ENCODE measurements at regions not wholly inside any gene's neighbourhood (a gene's known extent, or its start where the extent isn't known, plus 50 kb on each side); places are given as distances from the start of the nearest gene placed in this dataset.

- Histone ChIP-seq H3K27ac (ENCODE audit: low read depth, low read length, poor library complexity, severe bottlenecking) (no peak overlapping the region), H3K9me3 (ENCODE audit: low read length) (no peaks in the 10 kb centered on the region), H3K36me3 (ENCODE audit: insufficient read depth, low read length) (no peaks in the 10 kb centered on the region), H3K4me3 (ENCODE audit: low read depth, low read length, poor library complexity, severe bottlenecking) (no peak overlapping the region), H3F3A (ENCODE audit: insufficient read depth, low read length) (no peaks in the 10 kb centered on the region), H3K79me2 (ENCODE audit: insufficient read depth, low read length) (no peaks in the 10 kb centered on the region), H3K27me3 (ENCODE audit: insufficient read depth, low read length) (no peaks in the 10 kb centered on the region), H3K9me2 (ENCODE audit: low read depth, low read length) (no peaks in the 10 kb centered on the region), H3K9ac (ENCODE audit: low read length) (no peak overlapping the region), H2AFZ (ENCODE audit: low read length) (no peak overlapping the region), H4K20me1 (ENCODE audit: insufficient read depth, low read length) (no peaks in the 10 kb centered on the region), H3K4me1 (ENCODE audit: insufficient read depth, low read length, severe bottlenecking) (no peaks in the 10 kb centered on the region), H3K4me2 (ENCODE audit: low read length) (no peak overlapping the region)
- TF ChIP-seq CTCF (IDR thresholded peaks at IDR 0.05; ENCODE audit: low read length): no peak
- TF ChIP-seq EZH2 (IDR thresholded peaks at IDR 0.05; ENCODE audit: borderline replicate concordance, low read length): no peak
These were observed 395.2 kb downstream of the TFEC start for GRCh38 chr7:115635376-115635775.

GRCh38 chr7:115634633-115635032 is 395.9 kb downstream of the TFEC start:
- H3K9me3 ChIP-seq (ENCODE audit: low read length): no peaks in the 10 kb centered on the region
- H3K4me3 ChIP-seq (ENCODE audit: low read depth, low read length, poor library complexity, severe bottlenecking): no peak overlapping the region
- no peaks in the 10 kb centered on the region for H3K79me2 ChIP-seq (ENCODE audit: insufficient read depth, low read length)
- no peak overlapping the region for H3K4me2 ChIP-seq (ENCODE audit: low read length)
- no peak overlapping the region for H2AFZ ChIP-seq (ENCODE audit: low read length)
- no peak overlapping the region for H3K9ac ChIP-seq (ENCODE audit: low read length)
- H3K27ac ChIP-seq (ENCODE audit: low read depth, low read length, poor library complexity, severe bottlenecking): no peak overlapping the region
- no peaks in the 10 kb centered on the region for H3K9me2 ChIP-seq (ENCODE audit: low read depth, low read length)
- no peaks in the 10 kb centered on the region for H3K4me1 ChIP-seq (ENCODE audit: insufficient read depth, low read length, severe bottlenecking)
- TF ChIP-seq CTCF (IDR thresholded peaks at IDR 0.05; ENCODE audit: low read length): no peak
- no peak for TF ChIP-seq EZH2 (IDR thresholded peaks at IDR 0.05; ENCODE audit: borderline replicate concordance, low read length)
- H4K20me1 ChIP-seq (ENCODE audit: insufficient read depth, low read length): no peaks in the 10 kb centered on the region
- H3F3A ChIP-seq (ENCODE audit: insufficient read depth, low read length): no peaks in the 10 kb centered on the region
- H3K27me3 ChIP-seq (ENCODE audit: insufficient read depth, low read length): no peaks in the 10 kb centered on the region
- no peaks in the 10 kb centered on the region for H3K36me3 ChIP-seq (ENCODE audit: insufficient read depth, low read length)

- Histone ChIP-seq H3K9me2 (ENCODE audit: low read depth, low read length) (no peaks in the 10 kb centered on the region), H3K4me2 (ENCODE audit: low read length) (no peak overlapping the region), H3K4me1 (ENCODE audit: insufficient read depth, low read length, severe bottlenecking) (no peaks in the 10 kb centered on the region), H3F3A (ENCODE audit: insufficient read depth, low read length) (no peaks in the 10 kb centered on the region), H3K9me3 (ENCODE audit: low read length) (no peaks in the 10 kb centered on the region), H3K9ac (ENCODE audit: low read length) (no peak overlapping the region), H4K20me1 (ENCODE audit: insufficient read depth, low read length) (no peaks in the 10 kb centered on the region), H3K4me3 (ENCODE audit: low read depth, low read length, poor library complexity, severe bottlenecking) (no peak overlapping the region), H3K27ac (ENCODE audit: low read depth, low read length, poor library complexity, severe bottlenecking) (no peak overlapping the region), H3K36me3 (ENCODE audit: insufficient read depth, low read length) (no peaks in the 10 kb centered on the region), H3K27me3 (ENCODE audit: insufficient read depth, low read length) (no peaks in the 10 kb centered on the region), H2AFZ (ENCODE audit: low read length) (no peak overlapping the region), H3K79me2 (ENCODE audit: insufficient read depth, low read length) (no peaks in the 10 kb centered on the region)
- no peak for TF ChIP-seq CTCF (IDR thresholded peaks at IDR 0.05; ENCODE audit: low read length)
- no peak for TF ChIP-seq EZH2 (IDR thresholded peaks at IDR 0.05; ENCODE audit: borderline replicate concordance, low read length)
These were observed 397.9 kb downstream of the TFEC start for GRCh38 chr7:115632636-115633035.

All from OCI-LY1 (cell line).